A673 (cell line): ENCODE measurements at regions not wholly inside any gene's neighbourhood (a gene's known extent, or its start where the extent isn't known, plus 50 kb on each side); places are given as distances from the start of the nearest gene placed in this dataset.

Source experiments
- EZH2 ChIP-seq: fragments of 200-600 bp; sonication (generic); IDR thresholded peaks from 2 replicates; pipeline ENCODE4 v1.6.1; 2017; ENCODE audit warnings: borderline replicate concordance, low read depth, mild to moderate bottlenecking, mixed read lengths, antibody characterized with exemption, low read length; ENCODE audit not compliant: poor library complexity, severe bottlenecking
- TF ChIP-seq, protein P1 (sequence below): fragments of 300-800, 200-600 bp; sonication (generic); conservative IDR thresholded peaks from 2 replicates; pipeline ENCODE4 v1.5.1; 2017; ENCODE audit warnings: low read depth, mild to moderate bottlenecking, antibody characterized with exemption, low read length, moderate library complexity, mixed read lengths

DNA sequence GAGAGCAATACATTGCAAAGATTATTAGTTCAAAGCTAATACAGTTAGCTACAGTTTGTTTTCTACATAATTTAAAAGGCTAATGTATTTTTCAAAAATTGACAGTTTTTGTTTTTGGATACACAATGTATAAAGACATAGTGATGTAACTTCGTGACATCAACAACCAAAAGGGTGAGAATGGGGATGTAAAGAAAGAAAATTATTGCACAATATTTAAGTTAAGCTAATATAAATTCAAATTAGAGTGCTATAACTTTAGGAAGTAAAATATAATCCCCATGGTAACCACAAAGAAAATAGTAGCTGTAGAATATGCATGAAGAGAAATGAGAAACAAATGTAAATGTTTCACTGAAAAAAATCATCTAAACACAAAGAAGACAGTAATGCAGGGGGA is 334.4 kb upstream of the DEPDC1 start:
- TF ChIP-seq, protein P1, sequence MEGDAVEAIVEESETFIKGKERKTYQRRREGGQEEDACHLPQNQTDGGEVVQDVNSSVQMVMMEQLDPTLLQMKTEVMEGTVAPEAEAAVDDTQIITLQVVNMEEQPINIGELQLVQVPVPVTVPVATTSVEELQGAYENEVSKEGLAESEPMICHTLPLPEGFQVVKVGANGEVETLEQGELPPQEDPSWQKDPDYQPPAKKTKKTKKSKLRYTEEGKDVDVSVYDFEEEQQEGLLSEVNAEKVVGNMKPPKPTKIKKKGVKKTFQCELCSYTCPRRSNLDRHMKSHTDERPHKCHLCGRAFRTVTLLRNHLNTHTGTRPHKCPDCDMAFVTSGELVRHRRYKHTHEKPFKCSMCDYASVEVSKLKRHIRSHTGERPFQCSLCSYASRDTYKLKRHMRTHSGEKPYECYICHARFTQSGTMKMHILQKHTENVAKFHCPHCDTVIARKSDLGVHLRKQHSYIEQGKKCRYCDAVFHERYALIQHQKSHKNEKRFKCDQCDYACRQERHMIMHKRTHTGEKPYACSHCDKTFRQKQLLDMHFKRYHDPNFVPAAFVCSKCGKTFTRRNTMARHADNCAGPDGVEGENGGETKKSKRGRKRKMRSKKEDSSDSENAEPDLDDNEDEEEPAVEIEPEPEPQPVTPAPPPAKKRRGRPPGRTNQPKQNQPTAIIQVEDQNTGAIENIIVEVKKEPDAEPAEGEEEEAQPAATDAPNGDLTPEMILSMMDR: no peak
- TF ChIP-seq EZH2: no peak
